ENCODE measurements at regions not wholly inside any gene's neighbourhood (a gene's known extent, or its start where the extent isn't known, plus 50 kb on each side); places are given as distances from the start of the nearest gene placed in this dataset.

GRCh38 chr15:47618241-47618640 lies 99.1 kb upstream of the SEMA6D start:
- DNase-seq (ENCODE audit: insufficient read length, low spot score): no peak
- FAIRE-seq: no peak
- no peak for TF ChIP-seq CTCF (IDR thresholded peaks at IDR 0.05; ENCODE audit: insufficient read depth, missing control alignments)

DNA sequence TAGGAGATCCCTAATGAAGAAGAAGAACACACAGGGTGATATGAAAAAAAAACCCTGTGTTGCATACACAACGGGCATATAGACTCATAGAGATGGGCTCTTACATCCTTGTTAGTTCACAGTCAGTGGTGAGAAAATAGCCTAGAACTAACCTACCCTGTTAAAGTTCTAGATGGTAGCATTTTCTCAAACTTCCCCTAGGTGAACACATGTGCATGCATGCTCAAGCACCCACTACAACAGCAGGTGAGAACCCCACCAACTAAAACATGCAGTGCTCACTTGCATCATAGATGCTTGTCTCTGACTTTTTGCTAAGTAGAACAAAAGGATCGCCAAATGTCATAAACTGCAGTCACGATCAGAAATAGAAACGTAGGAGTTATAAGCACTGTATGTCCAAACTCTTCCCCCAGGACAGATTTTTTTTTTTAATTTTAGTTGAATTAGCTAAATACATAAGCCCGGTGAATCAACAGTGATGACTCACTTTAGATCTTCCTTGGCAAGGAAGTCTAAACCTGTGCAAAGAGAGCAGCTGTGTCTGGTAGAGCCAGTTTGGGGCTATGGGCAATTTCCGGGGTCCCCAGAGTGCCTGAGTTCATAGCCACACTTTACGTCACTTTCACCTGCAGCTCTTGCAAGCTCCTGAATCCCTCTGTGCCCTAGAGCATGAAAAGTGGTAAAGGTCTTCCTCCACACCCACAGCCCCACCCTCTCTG lies 96.2 kb upstream of the SEMA6D start:
- TF ChIP-seq CTCF (IDR thresholded peaks at IDR 0.05; ENCODE audit: insufficient read depth, missing control alignments): no peak
- no peak for FAIRE-seq
- no peak for DNase-seq (ENCODE audit: insufficient read length, low spot score)

DNA sequence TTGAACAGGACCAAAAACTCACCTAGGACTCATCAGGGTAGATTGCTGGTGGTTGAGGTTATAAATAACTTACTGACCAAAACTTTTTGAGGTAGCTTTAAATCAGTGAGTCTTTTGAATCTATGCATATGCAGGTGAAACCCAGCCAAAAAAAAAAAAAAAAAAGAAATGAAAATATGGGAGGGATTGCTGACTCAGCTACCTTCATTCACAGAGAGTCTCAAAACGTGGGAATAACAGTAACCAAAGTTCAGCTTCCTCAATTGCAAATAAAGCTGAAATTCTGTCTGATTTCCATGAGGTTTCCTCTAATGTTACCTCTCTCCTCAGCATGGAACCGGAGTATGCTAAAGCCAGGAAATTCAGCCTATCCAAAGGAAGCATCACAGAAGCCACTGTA lies 95.2 kb upstream of the SEMA6D start:
- TF ChIP-seq CTCF (IDR thresholded peaks at IDR 0.05; ENCODE audit: insufficient read depth, missing control alignments): no peak
- FAIRE-seq (no peak), DNase-seq (ENCODE audit: insufficient read length, low spot score) (no peak)

- no peak for DNase-seq (ENCODE audit: insufficient read length, low spot score)
- FAIRE-seq: no peak
- TF ChIP-seq CTCF (IDR thresholded peaks at IDR 0.05; ENCODE audit: insufficient read depth, missing control alignments): no peak
These were observed 92.8 kb upstream of the SEMA6D start for GRCh38 chr15:47624503-47624902.

DNA sequence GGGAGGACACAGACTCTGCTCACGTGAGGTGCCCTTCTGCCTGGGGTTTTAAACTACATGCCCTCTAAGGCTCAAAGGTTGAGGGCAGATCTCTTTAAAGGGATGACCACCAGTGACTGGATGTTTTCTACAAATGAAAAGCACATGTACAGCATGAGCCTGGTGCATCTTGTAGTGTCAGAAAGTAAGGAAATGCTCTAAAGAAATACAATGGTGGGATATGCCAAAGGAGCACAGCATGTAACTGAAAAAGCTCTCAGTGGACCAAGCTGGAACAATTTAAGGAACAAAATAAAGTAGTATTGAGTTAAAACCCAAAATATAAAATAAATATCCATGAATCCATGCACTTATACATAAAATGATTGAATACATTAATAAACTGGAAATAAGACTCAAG lies 78.3 kb upstream of the SEMA6D start:
- DNase-seq (ENCODE audit: insufficient read length, low spot score): no peak
- FAIRE-seq: no peak
- no peak for TF ChIP-seq CTCF (IDR thresholded peaks at IDR 0.05; ENCODE audit: insufficient read depth, missing control alignments)

- TF ChIP-seq CTCF (IDR thresholded peaks at IDR 0.05; ENCODE audit: insufficient read depth, missing control alignments): no peak
- no peak for DNase-seq (ENCODE audit: insufficient read length, low spot score)
- FAIRE-seq: no peak
These were observed 77.2 kb upstream of the SEMA6D start for GRCh38 chr15:47640079-47640478.

DNA sequence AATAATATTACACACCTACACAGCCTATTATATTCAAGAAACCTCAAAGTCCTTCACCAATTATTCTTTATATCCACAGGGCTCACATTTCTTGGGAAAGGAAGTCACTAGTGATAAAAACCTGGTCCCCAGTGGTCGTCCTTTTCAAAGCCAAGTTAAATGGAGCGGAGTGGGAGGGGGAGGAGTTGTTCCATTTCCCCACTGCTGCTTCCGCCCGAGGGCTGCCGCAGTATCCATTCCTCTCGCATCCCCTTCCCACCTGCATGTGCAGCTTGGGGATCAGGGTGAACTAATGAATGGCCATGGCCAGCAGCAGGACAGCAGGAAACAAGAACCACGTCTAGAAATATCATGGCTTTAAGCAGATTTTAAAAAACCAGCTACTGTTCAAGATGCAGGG lies 76.4 kb upstream of the SEMA6D start:
- FAIRE-seq (no peak), DNase-seq (ENCODE audit: insufficient read length, low spot score) (no peak)
- TF ChIP-seq CTCF (IDR thresholded peaks at IDR 0.05; ENCODE audit: insufficient read depth, missing control alignments): no peak

Measured in D721Med (cell line).